Vagina (tissue), 2 donors: ENCODE measurements at regions not wholly inside any gene's neighbourhood (a gene's known extent, or its start where the extent isn't known, plus 50 kb on each side); places are given as distances from the start of the nearest gene placed in this dataset.

Source experiments
- POLR2A ChIP-seq, 2 donors: fragments of 450-650 bp; IDR thresholded peaks; one replicate each; pipeline ENCODE4 v1.6.1; 2017; ENCODE audit warnings: antibody characterized with exemption in 2 of 2, mild to moderate bottlenecking in 2 of 2, moderate library complexity in 2 of 2
- TF ChIP-seq, protein P1 (sequence below), 3 experiments: fragments of 450-650 bp in 2 of 3; fragments of 200-600 bp in 1 of 3; sonication (generic) in 1 of 3; IDR thresholded peaks; one replicate each; pipeline ENCODE4 v1.5.1; 2017 to 2019; ENCODE audit warnings: antibody characterized with exemption in 3 of 3, mild to moderate bottlenecking in 2 of 3, moderate library complexity in 2 of 3

DNA sequence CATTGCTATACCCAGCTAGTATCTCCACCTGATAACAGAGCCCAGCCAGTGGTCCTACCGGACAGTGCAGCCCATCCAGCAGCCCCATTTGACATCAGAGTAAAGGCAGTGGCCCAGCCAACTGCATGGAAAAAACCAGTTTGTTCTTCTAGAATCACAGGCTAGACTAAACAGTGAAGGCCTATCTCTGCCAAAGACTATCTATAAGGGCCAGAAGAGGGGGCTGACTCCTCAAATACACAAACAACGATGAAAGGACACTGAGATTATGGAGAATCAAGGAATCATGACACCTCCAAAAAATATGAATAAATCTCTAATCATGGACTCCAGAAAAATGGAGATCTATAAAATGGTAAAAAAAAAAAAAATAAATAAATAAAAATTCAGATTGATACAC, 546.4 kb upstream of the HTR2C start:
- no peak for TF ChIP-seq POLR2A (IDR thresholded peaks at IDR 0.05)
- TF ChIP-seq, protein P1, sequence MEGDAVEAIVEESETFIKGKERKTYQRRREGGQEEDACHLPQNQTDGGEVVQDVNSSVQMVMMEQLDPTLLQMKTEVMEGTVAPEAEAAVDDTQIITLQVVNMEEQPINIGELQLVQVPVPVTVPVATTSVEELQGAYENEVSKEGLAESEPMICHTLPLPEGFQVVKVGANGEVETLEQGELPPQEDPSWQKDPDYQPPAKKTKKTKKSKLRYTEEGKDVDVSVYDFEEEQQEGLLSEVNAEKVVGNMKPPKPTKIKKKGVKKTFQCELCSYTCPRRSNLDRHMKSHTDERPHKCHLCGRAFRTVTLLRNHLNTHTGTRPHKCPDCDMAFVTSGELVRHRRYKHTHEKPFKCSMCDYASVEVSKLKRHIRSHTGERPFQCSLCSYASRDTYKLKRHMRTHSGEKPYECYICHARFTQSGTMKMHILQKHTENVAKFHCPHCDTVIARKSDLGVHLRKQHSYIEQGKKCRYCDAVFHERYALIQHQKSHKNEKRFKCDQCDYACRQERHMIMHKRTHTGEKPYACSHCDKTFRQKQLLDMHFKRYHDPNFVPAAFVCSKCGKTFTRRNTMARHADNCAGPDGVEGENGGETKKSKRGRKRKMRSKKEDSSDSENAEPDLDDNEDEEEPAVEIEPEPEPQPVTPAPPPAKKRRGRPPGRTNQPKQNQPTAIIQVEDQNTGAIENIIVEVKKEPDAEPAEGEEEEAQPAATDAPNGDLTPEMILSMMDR (IDR thresholded peaks at IDR 0.05) = no peak
